ENCODE measurements at regions not wholly inside any gene's neighbourhood (a gene's known extent, or its start where the extent isn't known, plus 50 kb on each side); places are given as distances from the start of the nearest gene placed in this dataset.

DNA sequence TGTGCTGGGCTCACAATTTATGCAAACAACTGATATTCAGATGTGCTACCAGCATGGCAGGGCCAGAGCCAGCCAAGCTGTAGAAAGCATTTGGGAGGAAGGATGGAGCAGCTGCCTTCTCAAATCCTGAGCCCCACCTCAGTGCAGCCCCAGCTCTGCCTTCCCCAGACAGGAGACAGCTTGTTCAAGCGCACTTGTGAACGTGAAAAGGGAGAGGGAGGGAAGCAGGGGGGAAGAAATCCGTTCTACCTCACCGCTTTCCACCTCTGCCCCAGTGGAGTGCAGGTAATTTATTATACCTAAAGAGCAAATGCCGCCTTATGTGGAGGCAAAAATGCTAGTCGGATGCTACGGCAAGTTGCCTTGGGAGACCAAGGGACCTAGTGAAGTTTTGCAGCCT, 66.0 kb upstream of the SLC14A2 start:
- DNase-seq, result no peak

DNA sequence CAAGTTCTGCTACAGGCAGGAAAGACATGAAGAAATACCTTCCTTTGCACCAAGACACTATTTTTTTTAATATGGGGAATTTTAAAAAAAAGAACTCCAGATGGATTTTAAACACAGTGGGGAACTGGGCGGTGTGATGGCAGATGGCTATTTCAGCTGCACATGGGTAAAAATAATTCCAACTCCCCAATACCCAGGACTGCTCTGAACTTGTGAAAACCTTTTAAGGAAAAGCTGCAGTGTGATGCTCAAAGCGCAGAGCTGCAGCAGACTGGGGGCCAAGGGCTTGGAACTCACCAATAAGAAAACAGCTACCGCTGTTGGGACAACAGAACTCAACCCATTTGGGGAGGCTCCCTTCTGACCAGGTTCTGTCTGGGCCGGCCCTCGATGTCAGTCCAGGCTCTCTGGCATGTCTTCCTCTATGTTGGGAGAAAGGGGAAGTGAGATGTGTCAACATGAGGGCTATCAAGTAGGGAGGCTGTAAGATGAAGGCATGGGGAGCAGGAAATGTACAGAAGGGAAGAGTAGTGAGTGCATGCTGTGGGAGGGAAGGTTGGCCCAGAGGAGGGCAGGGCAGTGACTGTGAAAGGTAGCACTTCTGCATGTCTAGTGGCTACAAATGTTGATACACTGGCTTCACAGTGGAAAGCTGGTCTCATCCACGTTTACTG, 64.0 kb upstream of the SLC14A2 start:
- DNase-seq, result no peak

DNA sequence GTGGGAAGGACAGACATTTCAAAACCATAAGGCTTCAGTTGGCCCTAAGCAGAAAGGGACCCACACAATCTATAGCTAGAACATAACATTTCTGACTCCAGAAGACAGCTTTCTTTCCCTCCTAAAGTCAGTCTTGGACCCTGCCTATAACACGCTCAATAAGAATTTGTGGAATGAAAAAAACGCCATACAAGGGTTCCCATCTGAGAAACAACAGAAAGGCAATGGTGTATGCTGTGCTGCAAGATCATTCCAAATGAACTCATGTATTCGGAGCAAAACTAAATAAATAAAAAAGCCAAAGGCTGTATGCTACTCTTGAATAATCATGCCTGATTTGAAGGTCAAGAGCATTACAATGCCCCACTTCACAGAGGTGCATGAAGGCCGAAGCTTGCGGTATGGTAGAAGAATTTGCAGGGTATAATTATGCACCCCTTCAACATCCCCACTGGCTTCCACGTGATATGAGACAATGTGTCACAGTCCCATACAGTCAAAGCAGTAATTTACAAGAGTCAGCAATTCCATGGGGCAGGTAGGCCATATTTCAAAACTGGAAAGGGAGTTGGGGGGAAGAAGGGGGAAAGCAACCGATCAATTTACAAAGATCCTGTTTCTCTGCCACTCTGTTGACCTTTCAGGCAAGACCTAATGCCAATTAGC, 61.4 kb upstream of the SLC14A2 start:
- DNase-seq, result no peak

DNA sequence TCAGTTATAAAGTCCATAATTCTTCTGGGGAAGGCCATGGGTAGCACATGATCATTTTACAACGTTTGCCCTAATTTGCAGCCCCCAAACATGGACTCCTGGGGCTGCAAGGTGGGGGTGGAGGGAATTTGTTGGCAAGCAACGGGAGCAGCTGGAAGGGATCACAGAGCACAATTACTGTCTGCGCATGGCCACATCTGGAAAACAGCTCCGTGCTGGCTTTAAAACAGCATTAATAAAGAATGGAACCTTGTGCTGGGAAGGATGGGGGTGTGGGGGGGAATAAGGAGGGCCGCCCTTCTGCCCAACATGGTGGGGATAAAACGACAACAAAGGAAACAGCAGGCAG, 60.9 kb upstream of the SLC14A2 start:
- DNase-seq, result no peak

DNA sequence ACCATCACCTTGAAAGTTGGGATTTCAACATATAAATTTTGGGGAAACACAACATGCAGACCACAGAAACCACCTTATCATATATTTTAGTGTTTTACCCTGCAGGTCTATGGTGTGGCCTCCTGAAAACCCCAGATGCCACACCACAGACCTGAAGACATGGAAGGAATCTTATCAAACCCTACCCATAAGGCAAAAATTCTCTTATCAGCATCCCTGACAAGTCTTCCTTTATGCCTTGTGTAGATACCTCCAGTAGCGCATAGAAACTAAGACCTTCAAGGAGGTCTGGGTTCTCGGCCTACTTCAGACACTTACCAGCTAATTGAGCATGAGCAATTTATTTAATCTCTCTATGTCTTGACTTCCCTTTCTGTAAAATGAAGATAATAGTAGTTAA, 59.1 kb upstream of the SLC14A2 start:
- no peak for DNase-seq

DNA sequence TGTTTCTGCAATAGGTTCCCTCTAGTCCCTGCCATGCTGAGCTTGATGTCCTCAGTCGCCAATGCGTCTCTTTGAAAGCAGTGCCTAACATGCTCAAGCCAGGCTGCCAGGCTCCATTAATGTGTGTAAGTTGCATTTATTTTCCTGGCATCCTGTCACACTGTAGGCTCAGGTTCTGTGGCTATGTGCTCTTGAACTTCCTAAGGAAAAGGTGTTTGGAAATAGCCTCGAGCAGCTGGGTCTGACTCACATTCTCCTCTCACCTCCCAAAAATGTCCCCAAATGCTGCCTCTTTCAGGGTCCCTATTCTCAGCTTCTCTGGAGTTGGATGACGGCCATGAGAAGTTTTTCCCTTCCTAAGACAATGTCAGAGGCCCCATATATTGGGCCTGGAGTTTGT, 58.0 kb upstream of the SLC14A2 start:
- DNase-seq, result no peak

DNA sequence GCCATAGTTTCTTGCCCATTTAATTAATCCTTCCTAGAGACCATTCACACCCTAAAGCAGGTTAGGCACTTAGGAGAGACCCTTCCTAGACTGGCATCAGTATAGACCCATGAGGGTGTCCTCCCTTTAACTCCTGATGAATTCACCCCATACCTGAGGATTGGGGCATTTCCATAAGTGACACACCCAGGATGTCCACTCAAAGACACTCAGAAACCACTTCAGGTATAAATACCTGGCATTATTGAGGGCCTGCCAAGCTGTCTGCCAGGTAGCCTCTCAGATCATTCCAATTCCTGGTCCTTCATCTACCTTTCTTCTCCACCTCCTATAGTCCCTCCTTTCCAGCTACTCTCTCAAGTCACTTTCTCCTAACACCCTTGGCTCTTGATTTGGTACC, 57.5 kb upstream of the SLC14A2 start:
- no peak for DNase-seq

DNA sequence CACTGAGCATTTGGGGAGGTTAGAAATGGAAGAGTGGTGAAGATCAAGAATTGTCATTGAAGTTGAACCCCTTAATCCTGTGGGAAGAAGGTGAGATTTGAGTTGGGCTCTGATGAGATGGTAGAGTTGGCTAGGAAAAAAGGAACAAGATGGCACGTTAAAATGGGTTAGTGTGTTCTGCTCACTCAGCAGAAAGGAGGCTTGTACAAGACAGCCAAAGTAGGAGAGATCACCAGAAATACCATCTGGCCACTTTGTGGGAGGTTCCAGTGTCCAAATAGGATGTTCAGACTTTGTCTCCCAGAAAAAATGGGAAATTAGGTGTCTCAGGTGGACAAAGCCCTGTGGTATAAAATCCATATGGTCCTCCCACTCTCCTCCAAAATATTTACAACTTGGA, 56.0 kb upstream of the SLC14A2 start:
- no peak for DNase-seq

DNA sequence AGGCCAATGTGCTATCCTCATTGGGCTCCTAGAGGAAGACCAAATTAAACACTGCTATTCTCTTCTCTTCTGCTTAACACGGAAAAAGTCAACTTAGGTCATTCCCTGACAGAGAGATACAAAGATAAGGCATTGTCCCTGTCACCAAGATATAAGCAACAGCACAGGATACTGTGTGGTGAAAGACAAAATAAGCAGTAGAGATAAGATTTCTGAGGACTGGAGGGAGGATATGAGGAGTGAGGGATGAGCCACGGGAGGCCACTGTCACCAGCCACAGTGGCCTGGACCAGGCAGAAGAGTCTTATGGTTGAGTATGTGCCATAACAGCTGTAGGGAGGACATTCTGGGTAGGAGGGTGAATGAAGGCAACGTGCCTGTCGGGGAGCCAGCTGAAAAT, 54.4 kb upstream of the SLC14A2 start:
- DNase-seq, result no peak

DNA sequence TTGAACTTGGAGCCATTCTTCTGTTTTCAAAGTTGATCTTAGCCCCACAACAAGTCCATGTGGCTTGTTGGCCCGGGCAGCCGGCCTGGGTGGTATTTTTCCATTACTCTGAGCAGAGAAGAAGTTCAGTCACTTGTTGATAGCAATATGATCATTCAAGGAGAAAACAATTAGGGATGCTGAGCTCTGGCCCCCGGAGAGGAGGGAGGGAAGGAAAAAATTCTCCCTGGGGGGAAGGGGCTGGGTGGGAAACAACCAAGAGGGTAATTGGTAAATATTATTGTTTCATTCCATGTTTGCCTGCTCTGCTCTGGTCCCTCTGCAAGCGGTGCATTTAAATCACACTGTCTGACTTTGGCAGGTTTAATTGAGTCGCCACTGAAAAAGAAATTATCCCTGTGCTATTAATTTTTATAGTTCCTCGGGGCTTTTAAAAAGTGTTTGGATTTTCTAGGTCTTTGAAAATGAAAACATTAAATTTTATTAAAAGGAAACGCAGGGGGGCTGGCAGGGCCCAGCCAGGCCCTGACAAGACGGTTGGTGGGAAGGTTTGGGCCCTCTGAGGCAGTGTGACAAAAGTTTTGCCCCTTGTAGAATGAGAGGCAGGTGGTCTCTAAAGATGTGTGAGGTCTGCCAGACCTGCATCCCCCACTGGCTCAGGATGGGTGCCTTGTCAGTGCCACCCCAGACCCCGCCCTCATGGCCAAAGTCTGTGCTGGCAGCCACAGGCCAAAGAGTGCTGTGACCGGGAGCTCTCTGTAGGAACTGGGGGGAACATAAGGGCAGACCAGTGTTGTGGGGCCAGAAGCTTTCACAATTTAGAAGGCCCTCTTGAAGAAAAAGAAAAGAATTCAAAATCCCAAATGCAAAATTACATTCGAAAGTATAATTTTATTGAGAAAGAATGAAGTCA, 52.5 kb upstream of the SLC14A2 start:
- DNase-seq, result no peak

DNA sequence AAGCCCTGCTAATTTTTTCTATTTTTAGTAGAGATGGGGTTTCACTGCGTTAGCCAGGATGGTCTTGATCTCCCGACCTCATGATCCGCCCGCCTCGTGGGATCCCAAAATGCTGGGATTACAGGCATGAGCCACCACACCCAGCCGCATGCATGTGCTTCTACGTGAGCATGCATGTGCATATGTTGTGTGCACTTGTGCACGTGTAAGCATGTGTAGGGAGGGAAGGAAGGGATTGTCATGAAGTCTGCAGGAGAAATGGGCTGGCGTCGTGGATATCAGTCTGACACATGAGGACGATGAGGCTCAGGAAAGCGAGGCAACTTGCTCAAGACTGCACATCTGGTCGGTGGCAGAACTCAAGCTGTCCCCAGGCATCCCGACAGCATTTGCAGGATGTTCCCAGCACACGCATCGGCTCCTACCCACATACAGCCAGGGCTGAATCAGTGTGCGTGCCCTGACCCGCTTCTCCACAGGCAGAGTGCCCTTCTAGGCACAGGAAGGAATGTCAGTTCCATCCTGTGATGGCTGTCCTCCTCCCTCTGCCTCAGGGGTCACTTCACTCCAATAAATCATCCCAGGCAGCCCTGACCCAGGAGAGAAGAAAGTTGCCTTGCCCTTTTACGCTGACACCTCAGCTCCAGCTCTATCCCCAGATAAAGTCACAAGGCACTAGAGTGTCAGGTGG, 49.9 kb upstream of the SLC14A2 start:
- DNase-seq, result no peak
